Sigmoid colon (tissue), 6 donors: ENCODE measurements at regions not wholly inside any gene's neighbourhood (a gene's known extent, or its start where the extent isn't known, plus 50 kb on each side); places are given as distances from the start of the nearest gene placed in this dataset.
"Not testable (repeated sequence)": the region's sequence is repeated elsewhere in the genome, so short reads cannot be mapped to it uniquely, and the experiment has no call there.

Source experiments
- DNase-seq: peaks from one replicate; pipeline ENCODE4 v3.0.0-alpha.2; 2019
- H3K27ac ChIP-seq, 4 donors: fragments of 200-600 bp; sonication (generic); one replicate each; pipeline ENCODE4 v1.5.1; 2016 to 2019; ENCODE audit warnings: mild to moderate bottlenecking in 1 of 4
- H3K27me3 ChIP-seq, 3 donors: fragments of 200-600 bp; sonication (generic); one replicate each; pipeline ENCODE4 v1.5.1; 2019; ENCODE audit warnings: mild to moderate bottlenecking in 1 of 3
- H3K36me3 ChIP-seq, 4 donors: fragments of 200-600 bp; sonication (generic); one replicate each; pipeline ENCODE4 v1.5.1; 2016 to 2019
- H3K4me1 ChIP-seq, 4 donors: fragments of 200-600 bp; sonication (generic); one replicate each; pipeline ENCODE4 v1.5.1; 2017 to 2019
- H3K4me3 ChIP-seq, 4 donors: fragments of 200-600 bp; sonication (generic); one replicate each; pipeline ENCODE4 v1.5.1; 2017 to 2019; ENCODE audit warnings: mild to moderate bottlenecking in 2 of 4, moderate library complexity in 1 of 4
- H3K9me3 ChIP-seq, 4 donors: fragments of 200-600 bp in 3 of 4; sonication (generic) in 3 of 4; one replicate each; pipeline versions ENCODE4 v1.5.1 to v1.6.1; 2013 to 2019
- EP300 ChIP-seq, 4 donors: sonication (generic); formaldehyde crosslinking; IDR thresholded peaks; one replicate each; pipeline ENCODE4 v1.6.1; 2017; ENCODE audit warnings: antibody characterized with exemption in 4 of 4
- POLR2A ChIP-seq, 2 donors: fragments of 450-650 bp; IDR thresholded peaks; one replicate each; pipeline ENCODE4 v1.6.1; 2016; ENCODE audit warnings: antibody characterized with exemption in 2 of 2, mild to moderate bottlenecking in 2 of 2, moderate library complexity in 2 of 2
- POLR2AphosphoS5 ChIP-seq, 4 donors: sonication (generic); formaldehyde crosslinking; IDR thresholded peaks; one replicate each; pipeline ENCODE4 v1.6.1; 2017; ENCODE audit warnings: antibody characterized with exemption in 4 of 4
- WGBS, 2 donors: extraction: QIAGEN DNeasy Blood & Tissue Kit; methylation state at CpG; one replicate each; pipeline ENCODE4 v1.1.7; 2013; 5-methylcytosine and 5-hydroxymethylcytosine counted together
- intact Hi-C: fragments of 100-400 bp; cut with DNase I; formaldehyde crosslinking; loops from one replicate; pipeline ENCODE4 v1.15.1; 2023
- TF ChIP-seq, protein P1 (sequence below), 4 experiments: fragments of 450-650 bp in 3 of 4; fragments of 200-600 bp in 1 of 4; IDR thresholded peaks; one replicate each; pipeline ENCODE4 v1.5.1; 2016 to 2019; ENCODE audit warnings: antibody characterized with exemption in 4 of 4, mild to moderate bottlenecking in 3 of 4, moderate library complexity in 2 of 4
- donor health status: healthy with polysubstance abuse.
- donor health status: healthy.

GRCh38 chr2:113370478-113371091 is 66.9 kb upstream of the ZNG1B start:
- TF ChIP-seq POLR2AphosphoS5 (IDR thresholded peaks at IDR 0.05) (no peak), POLR2A (IDR thresholded peaks at IDR 0.05) (no peak), EP300 (IDR thresholded peaks at IDR 0.05) (no peak)
- TF ChIP-seq, protein P1, sequence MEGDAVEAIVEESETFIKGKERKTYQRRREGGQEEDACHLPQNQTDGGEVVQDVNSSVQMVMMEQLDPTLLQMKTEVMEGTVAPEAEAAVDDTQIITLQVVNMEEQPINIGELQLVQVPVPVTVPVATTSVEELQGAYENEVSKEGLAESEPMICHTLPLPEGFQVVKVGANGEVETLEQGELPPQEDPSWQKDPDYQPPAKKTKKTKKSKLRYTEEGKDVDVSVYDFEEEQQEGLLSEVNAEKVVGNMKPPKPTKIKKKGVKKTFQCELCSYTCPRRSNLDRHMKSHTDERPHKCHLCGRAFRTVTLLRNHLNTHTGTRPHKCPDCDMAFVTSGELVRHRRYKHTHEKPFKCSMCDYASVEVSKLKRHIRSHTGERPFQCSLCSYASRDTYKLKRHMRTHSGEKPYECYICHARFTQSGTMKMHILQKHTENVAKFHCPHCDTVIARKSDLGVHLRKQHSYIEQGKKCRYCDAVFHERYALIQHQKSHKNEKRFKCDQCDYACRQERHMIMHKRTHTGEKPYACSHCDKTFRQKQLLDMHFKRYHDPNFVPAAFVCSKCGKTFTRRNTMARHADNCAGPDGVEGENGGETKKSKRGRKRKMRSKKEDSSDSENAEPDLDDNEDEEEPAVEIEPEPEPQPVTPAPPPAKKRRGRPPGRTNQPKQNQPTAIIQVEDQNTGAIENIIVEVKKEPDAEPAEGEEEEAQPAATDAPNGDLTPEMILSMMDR (IDR thresholded peaks at IDR 0.05): peak; percentile 60 to 82 (median 75)
- Histone ChIP-seq H3K9me3 (no peaks in the 10 kb centered on the region), H3K4me1 (peaks cover 0 to 5% (median 0%) of the 10 kb centered on the region in 4 donors), H3K36me3 (no peaks in the 10 kb centered on the region), H3K4me3 (no peak overlapping the region), H3K27me3 (no peaks in the 10 kb centered on the region), H3K27ac (no peak overlapping the region)
- intact Hi-C loops: loop anchor here (1.0 kb wide), 1 partner anchor 121 kb away; no protein-coding TSS in a partner anchor
- 12 to 13% methylated on average over 9 of the region's 9 CpGs for WGBS, 2 donors
- DNase-seq: peak; percentile 81

- Histone ChIP-seq H3K9me3 (no peaks in the 10 kb centered on the region), H3K4me3 (no peak overlapping the region), H3K36me3 (no peaks in the 10 kb centered on the region), H3K27me3 (no peaks in the 10 kb centered on the region), H3K4me1 (peaks cover 0 to 5% (median 0%) of the 10 kb centered on the region in 4 donors), H3K27ac (no peak overlapping the region)
- DNase-seq: no peak
- WGBS, 2 donors: 43 to 63% methylated on average over 5 of the region's 5 CpGs
- intact Hi-C loops: loop anchor here (1.0 kb wide), 1 partner anchor 121 kb away; no protein-coding TSS in a partner anchor
- TF ChIP-seq POLR2A (IDR thresholded peaks at IDR 0.05) (no peak), POLR2AphosphoS5 (IDR thresholded peaks at IDR 0.05) (no peak)
- TF ChIP-seq, protein P1 (IDR thresholded peaks at IDR 0.05): no peak
Measured at GRCh38 chr2:113370030-113370429, 67.5 kb upstream of the ZNG1B start.

DNA sequence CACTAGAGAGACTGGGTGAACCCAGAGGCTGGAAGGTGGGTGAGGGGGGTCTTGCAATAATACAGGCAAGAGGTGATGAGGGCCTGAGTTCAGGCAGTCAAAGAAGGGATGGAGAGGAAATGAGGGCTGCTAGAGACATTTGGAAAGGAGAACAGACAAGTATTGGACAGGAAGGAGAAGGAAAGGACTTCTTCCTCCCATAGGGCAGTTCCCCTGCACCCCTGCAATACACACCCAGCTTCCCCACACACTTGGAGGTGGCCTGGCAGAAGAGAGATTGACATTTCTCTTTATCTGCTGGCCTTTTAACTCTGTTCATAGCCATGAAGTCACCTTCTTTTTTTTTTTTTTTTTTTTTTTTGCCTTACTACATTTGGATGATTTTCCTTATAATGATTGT is 68.9 kb upstream of the ZNG1B start:
- H3K4me1 ChIP-seq, H3K4me3 ChIP-seq, intact Hi-C loops, H3K9me3 ChIP-seq, H3K27me3 ChIP-seq, DNase-seq, H3K36me3 ChIP-seq, H3K27ac ChIP-seq: not testable (repeated sequence)

- H3K4me3 ChIP-seq, H3K27me3 ChIP-seq, intact Hi-C loops, H3K27ac ChIP-seq, DNase-seq, H3K4me1 ChIP-seq, H3K36me3 ChIP-seq, H3K9me3 ChIP-seq: not testable (repeated sequence)
- 80 to 81% methylated on average over 4 of the region's 4 CpGs for WGBS, 2 donors
Measured at GRCh38 chr2:113366821-113367220, 70.7 kb upstream of the ZNG1B start.

DNA sequence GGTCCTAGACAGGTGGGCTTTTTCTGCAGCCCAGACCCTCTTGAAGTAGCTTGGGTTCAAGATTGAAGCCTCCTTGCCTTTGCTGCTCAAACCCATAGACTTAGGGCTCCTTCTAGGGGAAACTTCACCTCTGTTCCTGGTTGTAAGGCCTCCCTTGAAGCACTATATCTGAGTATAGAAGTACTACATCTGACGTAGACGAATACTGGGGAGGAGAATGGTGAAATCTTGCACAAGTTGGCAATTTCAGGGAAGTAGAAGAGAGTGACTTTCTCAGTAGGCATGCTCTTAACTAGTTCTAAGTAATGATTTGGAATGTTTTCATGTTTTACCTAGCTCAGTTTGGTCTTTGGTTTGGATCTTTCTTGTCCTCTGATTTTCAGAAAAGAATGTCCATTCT is 71.7 kb upstream of the ZNG1B start:
- H3K4me3 ChIP-seq, H3K27me3 ChIP-seq, H3K27ac ChIP-seq, H3K4me1 ChIP-seq, intact Hi-C loops, H3K9me3 ChIP-seq, H3K36me3 ChIP-seq, DNase-seq: not testable (repeated sequence)
- WGBS, 2 donors: 82 to 87% methylated on average over 2 of the region's 2 CpGs

GRCh38 chr2:113365290-113365689 is 72.2 kb upstream of the ZNG1B start:
- DNase-seq, H3K4me3 ChIP-seq, H3K27ac ChIP-seq, H3K4me1 ChIP-seq, H3K9me3 ChIP-seq, H3K36me3 ChIP-seq, H3K27me3 ChIP-seq, intact Hi-C loops: not testable (repeated sequence)

DNA sequence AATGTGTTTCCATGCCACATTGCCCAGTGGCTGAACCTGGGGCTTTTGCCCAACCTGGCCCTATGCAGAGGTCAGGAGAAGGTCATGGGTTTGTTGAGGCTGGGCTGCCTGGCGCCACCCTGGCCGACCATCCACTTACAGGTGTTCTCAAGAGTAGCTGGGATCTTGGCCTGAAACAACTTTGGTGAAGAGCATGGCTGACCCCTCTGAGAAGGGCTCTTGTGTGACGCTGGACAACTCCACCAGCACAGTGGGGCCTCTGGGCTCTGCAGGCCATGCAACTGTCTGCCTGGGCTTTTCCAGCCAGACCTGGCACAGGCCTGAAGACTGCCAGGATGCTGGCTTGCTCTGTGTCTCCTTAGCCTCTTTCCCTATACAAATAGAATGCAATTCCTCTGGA is 76.4 kb upstream of the ZNG1B start:
- intact Hi-C loops: no loop called here
- 94 to 96% methylated on average over 3 of the region's 3 CpGs for WGBS, 2 donors
- no peak overlapping the region for H3K27ac ChIP-seq
- no peaks in the 10 kb centered on the region for H3K36me3 ChIP-seq
- no peaks in the 10 kb centered on the region for H3K9me3 ChIP-seq
- no peak overlapping the region for H3K4me3 ChIP-seq
- DNase-seq: no peak
- H3K27me3 ChIP-seq: no peaks in the 10 kb centered on the region
- H3K4me1 ChIP-seq: no peaks in the 10 kb centered on the region
- TF ChIP-seq EP300 (IDR thresholded peaks at IDR 0.05): no peak
- TF ChIP-seq, protein P1 (IDR thresholded peaks at IDR 0.05): no peak
- no peak for TF ChIP-seq POLR2A (IDR thresholded peaks at IDR 0.05)
- TF ChIP-seq POLR2AphosphoS5 (IDR thresholded peaks at IDR 0.05): no peak
